ENCODE measurements at regions not wholly inside any gene's neighbourhood (a gene's known extent, or its start where the extent isn't known, plus 50 kb on each side); places are given as distances from the start of the nearest gene placed in this dataset.

DNA sequence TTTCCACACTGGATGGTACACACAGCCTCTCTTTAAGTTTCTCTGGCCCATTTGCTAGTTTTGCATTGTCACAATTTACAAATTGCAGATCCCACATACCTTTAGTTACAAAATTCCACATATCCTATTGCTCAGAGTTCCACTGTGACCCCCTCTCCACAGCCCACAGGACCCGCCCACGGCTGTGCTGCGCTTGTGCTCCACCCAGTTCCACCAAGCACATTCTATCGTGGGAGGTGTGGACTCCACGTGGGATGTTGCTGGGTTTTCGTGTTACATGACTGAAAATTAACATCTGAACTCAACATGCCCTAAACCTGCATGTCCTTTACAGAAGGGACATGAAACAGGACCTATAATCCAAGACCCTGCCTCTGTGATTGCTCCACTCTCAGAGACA lies 423.0 kb downstream of the IRS2 start:
- Histone ChIP-seq H3K4me3 (ENCODE audit: low read depth, low read length) (no peak overlapping the region), H3K27me3 (ENCODE audit: insufficient read depth, low read depth, severe bottlenecking) (no peaks in the 10 kb centered on the region), H3K27ac (no peak overlapping the region), H3K9me3 (ENCODE audit: severe bottlenecking) (peaks cover 10% of the 10 kb centered on the region), H3K36me3 (no peaks in the 10 kb centered on the region)
- no peak for DNase-seq
- TF ChIP-seq, protein P1, sequence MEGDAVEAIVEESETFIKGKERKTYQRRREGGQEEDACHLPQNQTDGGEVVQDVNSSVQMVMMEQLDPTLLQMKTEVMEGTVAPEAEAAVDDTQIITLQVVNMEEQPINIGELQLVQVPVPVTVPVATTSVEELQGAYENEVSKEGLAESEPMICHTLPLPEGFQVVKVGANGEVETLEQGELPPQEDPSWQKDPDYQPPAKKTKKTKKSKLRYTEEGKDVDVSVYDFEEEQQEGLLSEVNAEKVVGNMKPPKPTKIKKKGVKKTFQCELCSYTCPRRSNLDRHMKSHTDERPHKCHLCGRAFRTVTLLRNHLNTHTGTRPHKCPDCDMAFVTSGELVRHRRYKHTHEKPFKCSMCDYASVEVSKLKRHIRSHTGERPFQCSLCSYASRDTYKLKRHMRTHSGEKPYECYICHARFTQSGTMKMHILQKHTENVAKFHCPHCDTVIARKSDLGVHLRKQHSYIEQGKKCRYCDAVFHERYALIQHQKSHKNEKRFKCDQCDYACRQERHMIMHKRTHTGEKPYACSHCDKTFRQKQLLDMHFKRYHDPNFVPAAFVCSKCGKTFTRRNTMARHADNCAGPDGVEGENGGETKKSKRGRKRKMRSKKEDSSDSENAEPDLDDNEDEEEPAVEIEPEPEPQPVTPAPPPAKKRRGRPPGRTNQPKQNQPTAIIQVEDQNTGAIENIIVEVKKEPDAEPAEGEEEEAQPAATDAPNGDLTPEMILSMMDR (IDR thresholded peaks at IDR 0.05; ENCODE audit: low read depth, low read length): no peak

DNA sequence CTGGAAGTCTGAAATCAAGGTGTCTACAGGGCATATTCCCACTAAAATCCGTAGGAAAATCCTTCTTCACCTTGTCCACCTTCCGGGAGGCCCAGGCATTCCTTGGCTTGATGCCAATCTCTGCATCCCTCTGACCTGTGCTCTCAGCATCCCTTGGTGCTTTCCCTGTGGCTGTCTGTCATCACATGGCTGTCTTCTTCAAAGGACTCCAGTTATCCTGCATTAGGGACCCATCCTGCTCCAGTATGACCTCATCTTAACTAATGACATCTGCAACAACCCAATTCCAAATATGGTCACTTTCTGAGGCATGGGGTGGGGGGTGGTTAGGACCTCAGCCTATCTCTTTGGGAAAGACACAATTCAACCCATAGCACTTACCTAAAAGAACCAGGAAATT lies 423.8 kb downstream of the IRS2 start:
- no peak overlapping the region for H3K27ac ChIP-seq
- H3K4me3 ChIP-seq (ENCODE audit: low read depth, low read length): no peak overlapping the region
- no peaks in the 10 kb centered on the region for H3K27me3 ChIP-seq (ENCODE audit: insufficient read depth, low read depth, severe bottlenecking)
- TF ChIP-seq, protein P1 (IDR thresholded peaks at IDR 0.05; ENCODE audit: low read depth, low read length): no peak
- no peaks in the 10 kb centered on the region for H3K36me3 ChIP-seq
- no peak for DNase-seq
- H3K9me3 ChIP-seq (ENCODE audit: severe bottlenecking): peaks cover 10% of the 10 kb centered on the region

DNA sequence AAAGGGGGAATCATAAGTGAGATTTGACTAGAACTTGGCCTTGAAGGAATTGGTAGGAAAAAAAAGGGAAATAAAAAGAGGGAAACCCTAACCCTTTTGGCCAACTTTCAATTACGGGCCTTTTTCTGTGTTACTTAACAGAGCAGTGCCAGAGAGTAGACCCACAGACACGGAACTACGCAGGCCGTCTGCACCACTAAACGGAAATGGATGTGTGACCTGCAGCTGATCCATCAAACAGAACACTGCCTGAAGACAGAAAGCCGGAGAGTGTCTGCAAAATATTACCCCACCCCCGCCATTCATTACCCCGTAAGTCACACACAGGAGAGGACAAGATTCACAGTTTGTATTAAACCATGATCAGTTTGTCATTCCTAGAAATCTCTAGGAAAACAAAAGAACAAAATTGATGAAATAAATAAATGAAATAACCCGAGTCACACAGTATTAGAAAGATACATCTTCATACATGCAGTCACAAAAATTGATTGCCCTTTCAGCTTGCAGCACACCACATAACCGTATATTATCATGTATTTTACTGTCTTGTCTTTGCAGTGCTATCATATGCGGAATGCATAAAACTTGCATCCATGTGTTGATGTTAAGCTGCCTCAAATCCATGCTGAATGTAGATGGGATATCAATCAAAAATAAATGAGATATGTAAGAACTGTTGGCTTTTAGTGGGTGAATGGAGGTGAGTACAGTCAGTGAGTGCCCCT lies 424.7 kb downstream of the IRS2 start:
- no peak overlapping the region for H3K27ac ChIP-seq
- no peak for DNase-seq

DNA sequence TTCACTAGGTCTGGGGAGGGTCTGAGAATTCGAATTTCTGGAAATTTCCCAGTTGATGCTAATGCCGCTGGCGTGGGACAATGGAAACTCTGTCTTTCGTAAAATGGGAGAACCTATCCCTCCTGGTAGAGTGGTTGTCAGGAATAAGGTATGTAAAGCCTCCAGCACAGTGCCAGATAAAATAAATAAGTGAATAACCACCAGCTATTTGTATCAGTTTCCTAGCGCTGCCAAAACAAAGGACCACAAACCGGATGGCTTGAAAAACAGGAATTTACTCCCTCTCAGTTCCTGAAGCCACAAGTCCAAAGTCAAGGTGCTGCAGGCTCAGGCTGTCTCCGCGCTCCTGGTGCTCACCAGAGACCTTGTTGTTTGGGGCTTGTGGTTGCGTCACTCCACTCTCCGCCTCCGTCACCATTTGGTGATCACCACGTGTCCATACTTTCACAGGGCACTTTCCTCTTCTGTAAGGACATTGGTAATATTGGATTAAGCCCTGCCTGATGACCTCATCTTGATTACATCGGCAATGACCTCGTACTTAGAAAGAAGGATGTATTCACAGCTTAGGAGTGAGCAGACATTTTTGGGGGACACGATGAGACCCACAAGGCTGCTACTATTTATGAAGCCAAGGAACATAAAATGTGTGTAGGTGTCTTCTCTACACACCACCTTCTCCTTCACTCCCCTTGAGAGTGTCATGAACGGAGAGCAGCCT lies 428.5 kb downstream of the IRS2 start:
- H3K4me3 ChIP-seq (ENCODE audit: low read depth, low read length): no peak overlapping the region
- TF ChIP-seq, protein P1 (IDR thresholded peaks at IDR 0.05; ENCODE audit: low read depth, low read length): no peak
- no peak overlapping the region for H3K27ac ChIP-seq
- no peak for DNase-seq
- no peaks in the 10 kb centered on the region for H3K9me3 ChIP-seq (ENCODE audit: severe bottlenecking)
- H3K27me3 ChIP-seq (ENCODE audit: insufficient read depth, low read depth, severe bottlenecking): no peaks in the 10 kb centered on the region
- no peaks in the 10 kb centered on the region for H3K36me3 ChIP-seq

More for the DNA sequence above, 424.7 kb downstream of the IRS2 start:
- H3K27me3 ChIP-seq (ENCODE audit: insufficient read depth, low read depth, severe bottlenecking): no peaks in the 10 kb centered on the region
- H3K4me3 ChIP-seq (ENCODE audit: low read depth, low read length): no peak overlapping the region
- TF ChIP-seq, protein P1 (IDR thresholded peaks at IDR 0.05; ENCODE audit: low read depth, low read length): no peak
- no peaks in the 10 kb centered on the region for H3K36me3 ChIP-seq
- H3K9me3 ChIP-seq (ENCODE audit: severe bottlenecking): peaks cover 10% of the 10 kb centered on the region

DNA sequence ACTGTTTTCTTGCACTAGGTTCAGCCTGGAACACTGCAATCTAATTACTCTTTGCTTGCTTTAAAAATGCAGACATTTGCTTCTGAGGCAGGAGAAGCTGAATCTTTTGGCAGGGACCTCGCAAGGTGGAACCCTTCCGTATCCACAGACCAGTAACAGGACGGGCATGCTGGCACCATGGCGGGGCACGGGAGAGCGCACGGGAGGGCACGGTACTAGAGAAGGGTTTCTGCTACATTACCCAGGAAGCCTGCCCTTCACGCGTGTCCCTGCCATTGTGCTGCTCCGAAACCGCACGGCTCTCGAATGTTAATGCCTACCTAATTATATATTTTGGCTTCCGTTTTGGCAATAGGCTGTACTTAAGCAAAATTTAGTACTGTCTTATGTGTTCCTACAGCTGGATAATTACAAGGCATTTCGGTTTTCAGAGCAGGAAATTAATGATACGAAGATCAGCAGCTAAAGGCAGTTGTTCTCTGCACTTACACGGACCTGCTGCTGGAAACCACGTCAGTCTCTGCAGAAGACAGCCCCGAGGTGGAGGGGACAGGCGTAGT lies 430.4 kb downstream of the IRS2 start:
- no peak overlapping the region for H3K4me3 ChIP-seq (ENCODE audit: low read depth, low read length)
- no peaks in the 10 kb centered on the region for H3K27me3 ChIP-seq (ENCODE audit: insufficient read depth, low read depth, severe bottlenecking)
- DNase-seq: no peak
- H3K36me3 ChIP-seq: no peaks in the 10 kb centered on the region
- no peak overlapping the region for H3K27ac ChIP-seq
- no peaks in the 10 kb centered on the region for H3K9me3 ChIP-seq (ENCODE audit: severe bottlenecking)
- TF ChIP-seq, protein P1 (IDR thresholded peaks at IDR 0.05; ENCODE audit: low read depth, low read length): no peak
